GM19438 (cell line): ENCODE measurements at regions not wholly inside any gene's neighbourhood (a gene's known extent, or its start where the extent isn't known, plus 50 kb on each side); places are given as distances from the start of the nearest gene placed in this dataset.
"Not testable (repeated sequence)": the region's sequence is repeated elsewhere in the genome, so short reads cannot be mapped to it uniquely, and the experiment has no call there.

ENCODE experiments used
- ATAC-seq: cut with Tn5 transposase; IDR thresholded peaks from one replicate; pipeline ENCODE4 v1.9.1; 2021; ENCODE audit warnings: low read depth; ENCODE audit not compliant: unreplicated experiment

- no peak for ATAC-seq
These were observed 488.8 kb downstream of the IRS2 start for GRCh38 chr13:109297628-109298027.

GRCh38 chr13:109293166-109293565 lies 493.2 kb downstream of the IRS2 start:
- no peak for ATAC-seq

DNA sequence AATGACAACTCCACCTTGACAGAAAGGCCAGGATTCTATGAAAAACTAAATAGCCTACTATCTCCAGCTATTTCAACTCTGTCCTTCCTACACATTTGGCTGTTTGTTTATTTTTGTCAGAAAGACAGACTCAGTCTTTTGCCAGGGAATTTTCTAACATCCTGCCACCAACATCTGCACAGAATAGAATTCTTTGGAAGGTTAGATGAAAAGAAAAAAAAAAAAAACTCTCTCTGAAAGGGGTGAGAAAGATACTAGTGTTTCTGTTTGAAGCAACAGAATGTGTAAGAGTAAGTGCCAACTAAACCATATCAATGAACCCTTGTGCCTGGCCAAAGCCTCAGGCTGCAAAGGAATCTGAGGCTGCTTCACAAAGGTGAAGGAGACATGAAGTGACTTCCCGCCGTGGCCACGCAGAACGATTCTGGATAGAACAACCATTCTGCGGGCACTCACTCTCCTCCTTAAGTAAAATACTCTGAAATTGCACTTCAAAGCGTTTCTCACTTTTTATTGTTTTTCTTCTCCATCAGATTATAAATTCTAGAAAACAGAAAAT lies 498.2 kb downstream of the IRS2 start:
- no peak for ATAC-seq

GRCh38 chr13:109287553-109287952 lies 498.8 kb downstream of the IRS2 start:
- ATAC-seq = no peak

GRCh38 chr13:109285586-109285985 lies 500.8 kb downstream of the IRS2 start:
- ATAC-seq = no peak

- ATAC-seq = no peak
These were observed 504.3 kb downstream of the IRS2 start for GRCh38 chr13:109281903-109282635.

DNA sequence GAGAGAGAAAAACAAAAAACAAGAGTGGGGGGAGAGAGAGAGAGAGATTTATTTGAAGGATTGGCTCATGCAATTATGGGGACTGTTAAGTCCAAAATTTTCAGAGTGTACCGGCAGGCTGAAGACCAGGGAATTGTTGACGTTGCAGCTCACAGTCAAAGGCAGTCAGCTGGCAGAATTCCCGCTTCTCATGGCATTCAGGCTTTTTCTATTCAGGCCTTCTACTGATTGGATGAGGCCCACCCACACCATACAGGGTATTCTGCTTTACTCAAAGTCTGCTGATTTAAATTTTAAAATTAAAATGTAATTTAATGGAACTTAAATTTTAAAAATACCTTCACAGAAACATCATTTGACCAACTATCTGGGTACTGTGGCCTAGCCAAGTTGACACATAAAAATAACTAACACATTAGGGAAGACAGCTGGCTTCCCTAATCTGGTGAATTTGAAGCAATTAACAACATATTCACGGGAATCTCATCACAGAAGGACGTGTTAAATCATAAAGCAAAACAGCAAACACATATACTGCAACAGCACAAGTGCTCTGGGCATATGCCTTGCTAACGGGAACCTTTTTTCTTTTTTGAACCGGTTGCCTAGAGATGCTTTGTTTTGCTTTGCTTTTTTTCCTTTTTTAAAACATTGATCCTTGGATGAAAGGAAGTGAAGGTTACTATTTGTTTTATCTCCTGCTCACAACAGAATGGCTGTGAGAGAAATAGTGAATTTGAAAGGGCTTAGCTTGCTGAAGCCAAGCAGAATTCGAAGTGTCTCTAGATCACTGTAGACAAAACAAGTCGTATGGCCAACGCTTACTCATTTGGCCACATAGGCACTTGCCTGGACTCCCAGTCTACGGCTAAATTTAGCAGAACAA lies 505.1 kb downstream of the IRS2 start:
- no peak for ATAC-seq

DNA sequence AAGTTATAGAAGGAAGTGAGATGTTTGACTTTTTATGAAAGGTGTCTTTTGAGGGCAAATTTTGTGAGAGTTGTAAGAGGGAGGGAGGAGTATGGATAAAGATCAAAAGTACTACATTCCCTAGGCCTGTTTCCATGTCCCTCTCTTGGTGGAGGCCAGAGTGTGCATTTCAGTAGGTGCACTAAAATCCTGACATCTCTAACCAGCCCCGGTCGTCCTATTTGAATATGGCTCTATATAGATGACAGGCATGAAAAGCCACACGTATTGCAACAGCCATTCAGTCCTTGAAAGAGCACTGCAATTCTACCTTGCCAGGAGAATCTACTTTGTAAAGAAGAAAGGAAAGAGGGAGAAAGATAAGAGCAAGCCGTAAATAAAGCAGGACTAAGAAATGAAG lies 510.1 kb downstream of the IRS2 start:
- no peak for ATAC-seq

DNA sequence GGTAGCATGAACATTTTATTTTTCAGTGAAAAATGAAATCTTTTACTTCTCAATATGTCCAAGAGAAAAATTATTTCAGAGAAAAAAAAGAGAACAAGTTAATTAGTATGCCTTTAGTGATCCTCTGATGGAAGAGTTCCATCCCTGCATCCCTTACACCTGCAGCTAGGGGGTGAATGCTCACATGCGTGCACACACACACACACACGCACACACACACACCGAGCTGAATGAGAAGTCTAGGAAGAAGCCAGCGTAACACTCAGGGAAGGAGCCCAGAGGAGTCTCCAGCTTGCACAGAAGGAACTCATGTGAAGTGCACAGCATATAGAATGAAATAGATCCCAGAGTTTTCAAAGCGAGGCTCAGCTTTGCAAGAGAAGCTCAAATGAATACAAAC lies 510.5 kb downstream of the IRS2 start:
- no peak for ATAC-seq

DNA sequence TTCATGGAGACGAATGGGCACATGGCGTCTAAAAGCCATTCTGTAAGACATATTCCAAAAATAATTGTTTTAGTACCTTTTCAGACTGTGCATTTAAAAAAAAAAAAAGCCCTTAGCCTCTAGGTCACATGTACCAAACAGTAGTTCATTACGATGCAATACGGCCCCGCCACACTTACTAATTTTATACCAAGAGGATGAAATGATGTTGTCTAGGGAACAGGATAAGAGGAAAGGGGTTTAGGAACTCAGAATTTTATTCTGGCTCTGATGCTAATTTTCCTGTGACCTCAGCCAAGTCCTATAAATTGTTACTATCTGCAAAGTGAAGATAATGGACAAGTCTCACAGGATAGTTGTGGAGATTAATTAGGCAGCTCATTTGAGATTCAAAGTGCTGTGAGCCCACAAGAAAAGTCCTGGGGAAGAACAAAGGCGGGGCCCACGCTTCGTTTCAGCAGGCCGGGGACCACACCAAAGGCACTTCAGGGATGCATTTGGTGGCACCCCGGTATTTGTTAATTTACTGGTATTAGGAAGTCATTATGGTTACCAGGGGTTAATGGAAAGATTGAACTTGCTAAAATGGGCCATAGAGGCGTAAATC lies 511.1 kb downstream of the IRS2 start:
- no peak for ATAC-seq

- ATAC-seq = no peak
These were observed 512.1 kb downstream of the IRS2 start for GRCh38 chr13:109274188-109274821.

DNA sequence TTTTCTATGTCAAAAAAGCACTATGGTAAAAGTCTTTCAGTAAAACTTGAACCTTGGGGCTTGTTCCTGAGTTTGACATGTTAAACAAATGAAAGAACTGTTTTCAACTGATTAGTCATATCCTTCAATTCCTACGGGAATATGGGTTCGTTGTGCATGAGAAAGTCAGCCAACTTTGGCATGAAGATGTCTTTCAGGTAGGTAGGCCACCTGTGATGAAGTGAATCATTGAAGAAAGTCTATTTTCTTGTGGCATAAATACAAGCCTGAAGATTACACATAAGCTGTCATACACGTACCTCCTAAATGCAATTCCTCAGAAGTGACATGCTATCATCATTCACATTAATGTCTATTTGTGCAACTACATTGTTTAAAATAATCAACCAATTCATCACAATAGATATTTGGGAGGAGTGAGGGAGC lies 513.0 kb downstream of the IRS2 start:
- ATAC-seq = no peak

GRCh38 chr13:109272595-109273325 lies 513.6 kb downstream of the IRS2 start:
- no peak for ATAC-seq

GRCh38 chr13:109271555-109272541 lies 514.5 kb downstream of the IRS2 start:
- no peak for ATAC-seq

DNA sequence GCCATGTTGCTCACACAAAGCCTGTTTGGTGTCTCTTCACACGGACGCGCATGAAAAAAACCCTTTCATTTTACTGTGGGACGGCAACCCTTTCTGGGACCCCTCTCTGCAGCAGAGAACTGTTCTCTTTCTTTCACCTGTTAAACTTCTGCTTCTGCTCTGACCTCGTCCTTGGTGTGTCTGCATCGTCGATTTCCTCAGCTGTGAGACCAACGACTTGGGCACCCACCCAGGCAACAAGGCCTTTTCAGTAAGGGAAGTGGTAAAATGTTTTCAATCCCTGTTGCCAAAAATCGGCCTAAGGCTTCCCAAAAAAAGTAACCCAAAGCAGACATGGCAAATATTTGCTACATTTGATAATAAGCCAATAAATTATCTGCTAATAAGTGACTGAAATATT lies 515.3 kb downstream of the IRS2 start:
- ATAC-seq = no peak

- ATAC-seq = not testable (repeated sequence)
These were observed 517.0 kb downstream of the IRS2 start for GRCh38 chr13:109269381-109269780.

DNA sequence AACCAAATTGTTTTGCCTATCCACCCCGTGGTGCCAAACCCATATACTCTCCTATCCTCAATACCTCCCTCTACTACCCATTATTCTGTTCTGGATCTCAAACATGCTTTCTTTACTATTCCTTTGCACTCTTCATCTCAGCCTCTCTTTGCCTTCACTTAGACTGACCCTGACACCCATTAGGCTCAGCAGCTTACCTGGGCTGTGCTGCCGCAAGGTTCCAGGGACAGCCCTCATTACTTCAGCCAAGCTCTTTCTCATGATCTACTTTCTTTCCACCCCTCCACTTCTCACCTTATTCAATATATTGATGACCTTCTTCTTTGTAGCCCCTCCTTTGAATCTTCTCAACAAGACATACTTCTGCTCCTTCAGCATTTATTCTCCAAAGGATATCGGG lies 517.9 kb downstream of the IRS2 start:
- not testable (repeated sequence) for ATAC-seq

DNA sequence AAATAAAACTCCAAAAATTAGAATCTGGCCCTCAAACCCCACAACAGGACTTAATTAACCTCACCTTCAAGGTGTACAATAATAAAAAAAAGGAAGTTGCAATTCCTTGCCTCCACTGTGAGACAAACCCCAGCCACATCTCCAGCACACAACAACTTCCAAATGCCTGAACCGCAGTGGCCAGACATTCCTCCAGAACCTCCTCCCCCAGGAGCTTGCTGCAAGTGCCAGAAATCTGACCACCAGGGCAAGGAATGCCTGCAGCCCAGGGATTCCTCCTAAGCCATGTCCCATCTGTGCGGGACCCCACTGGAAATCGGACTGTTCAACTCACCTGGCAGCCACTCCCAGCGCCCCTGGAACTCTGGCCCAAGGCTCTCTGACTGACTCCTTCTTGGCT lies 519.0 kb downstream of the IRS2 start:
- not testable (repeated sequence) for ATAC-seq

GRCh38 chr13:109265438-109265742 lies 521.0 kb downstream of the IRS2 start:
- ATAC-seq = not testable (repeated sequence)
